ENCODE measurements at regions not wholly inside any gene's neighbourhood (a gene's known extent, or its start where the extent isn't known, plus 50 kb on each side); places are given as distances from the start of the nearest gene placed in this dataset.

GRCh38 chr1:70553567-70553956 lies 142.5 kb downstream of the CTH start:
- TF ChIP-seq CTCF (conservative IDR thresholded peaks at IDR 0.05; ENCODE audit: control insufficient read depth, insufficient read depth, low read depth, low read length), result no peak

GRCh38 chr1:70554341-70554740 lies 143.3 kb downstream of the CTH start:
- H3K4me3 ChIP-seq (ENCODE audit: control insufficient read depth, low read depth, low read length), result no peak overlapping the region
- no peak for DNase-seq (ENCODE audit: low read depth)
- TF ChIP-seq CTCF (conservative IDR thresholded peaks at IDR 0.05; ENCODE audit: control insufficient read depth, insufficient read depth, low read depth, low read length), result no peak

More at GRCh38 chr1:70553567-70553956, 142.5 kb downstream of the CTH start:
- H3K4me3 ChIP-seq (ENCODE audit: control insufficient read depth, low read depth, low read length), result no peak overlapping the region
- no peak for DNase-seq (ENCODE audit: low read depth)

GRCh38 chr1:70556541-70556940 lies 145.5 kb downstream of the CTH start:
- H3K4me3 ChIP-seq (ENCODE audit: control insufficient read depth, low read depth, low read length), result no peak overlapping the region
- no peak for TF ChIP-seq CTCF (conservative IDR thresholded peaks at IDR 0.05; ENCODE audit: control insufficient read depth, insufficient read depth, low read depth, low read length)

GRCh38 chr1:70567167-70567566 lies 156.1 kb downstream of the CTH start:
- no peak overlapping the region for H3K4me3 ChIP-seq (ENCODE audit: control insufficient read depth, low read depth, low read length)
- DNase-seq (ENCODE audit: low read depth), result no peak
- TF ChIP-seq CTCF (conservative IDR thresholded peaks at IDR 0.05; ENCODE audit: control insufficient read depth, insufficient read depth, low read depth, low read length), result no peak

More at GRCh38 chr1:70556541-70556940, 145.5 kb downstream of the CTH start:
- DNase-seq (ENCODE audit: low read depth), result no peak

- no peak for TF ChIP-seq CTCF (conservative IDR thresholded peaks at IDR 0.05; ENCODE audit: control insufficient read depth, insufficient read depth, low read depth, low read length)
- H3K4me3 ChIP-seq (ENCODE audit: control insufficient read depth, low read depth, low read length), result no peak overlapping the region
- no peak for DNase-seq (ENCODE audit: low read depth)
These were observed 160.1 kb downstream of the CTH start for GRCh38 chr1:70571191-70571590.

GRCh38 chr1:70573317-70573843 lies 162.3 kb downstream of the CTH start:
- H3K4me3 ChIP-seq (ENCODE audit: control insufficient read depth, low read depth, low read length), result no peak overlapping the region
- TF ChIP-seq CTCF (conservative IDR thresholded peaks at IDR 0.05; ENCODE audit: control insufficient read depth, insufficient read depth, low read depth, low read length), result no peak
- no peak for DNase-seq (ENCODE audit: low read depth)

GRCh38 chr1:70581661-70582060 lies 170.6 kb downstream of the CTH start:
- TF ChIP-seq CTCF (conservative IDR thresholded peaks at IDR 0.05; ENCODE audit: control insufficient read depth, insufficient read depth, low read depth, low read length), result no peak
- no peak for DNase-seq (ENCODE audit: low read depth)
- no peak overlapping the region for H3K4me3 ChIP-seq (ENCODE audit: control insufficient read depth, low read depth, low read length)
